Ovary (tissue), 3 donors: ENCODE measurements at regions not wholly inside any gene's neighbourhood (a gene's known extent, or its start where the extent isn't known, plus 50 kb on each side); places are given as distances from the start of the nearest gene placed in this dataset.

Experiments
- POLR2A ChIP-seq: fragments of 450-650 bp; IDR thresholded peaks from one replicate; pipeline ENCODE4 v1.6.1; 2017; ENCODE audit warnings: antibody characterized with exemption, mild to moderate bottlenecking, moderate library complexity
- TF ChIP-seq, protein P1 (sequence below), 3 donors: fragments of 450-650 bp in 2 of 3; fragments of 200-600 bp in 1 of 3; IDR thresholded peaks; one replicate each; pipeline versions ENCODE4 v1.5.1 to v1.8.0; 2016 to 2022; ENCODE audit warnings: antibody characterized with exemption in 3 of 3, mild to moderate bottlenecking in 1 of 3
- donor health status: DM: no; HTN: no; CAD: no.

DNA sequence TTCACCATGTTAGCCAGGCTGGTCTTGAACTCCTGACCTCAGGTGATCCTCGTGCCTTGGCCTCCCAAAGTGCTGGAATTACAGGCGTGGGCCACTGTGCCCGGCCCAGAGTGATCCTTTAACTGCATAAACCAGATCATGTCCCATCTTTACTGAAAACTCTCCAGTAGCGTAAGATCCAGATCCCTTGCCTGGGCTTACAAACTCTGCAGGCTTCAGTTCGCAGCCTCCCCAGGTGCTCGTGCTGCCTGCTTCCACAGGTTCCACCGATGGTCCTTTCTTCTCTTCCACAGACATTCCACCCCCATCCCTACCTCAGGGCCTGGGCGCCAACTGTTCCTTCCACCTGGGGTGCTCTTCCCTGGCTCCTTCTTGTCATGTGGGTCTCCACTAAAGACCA, 88.8 kb upstream of the SHANK2 start:
- no peak for TF ChIP-seq POLR2A
- TF ChIP-seq, protein P1, sequence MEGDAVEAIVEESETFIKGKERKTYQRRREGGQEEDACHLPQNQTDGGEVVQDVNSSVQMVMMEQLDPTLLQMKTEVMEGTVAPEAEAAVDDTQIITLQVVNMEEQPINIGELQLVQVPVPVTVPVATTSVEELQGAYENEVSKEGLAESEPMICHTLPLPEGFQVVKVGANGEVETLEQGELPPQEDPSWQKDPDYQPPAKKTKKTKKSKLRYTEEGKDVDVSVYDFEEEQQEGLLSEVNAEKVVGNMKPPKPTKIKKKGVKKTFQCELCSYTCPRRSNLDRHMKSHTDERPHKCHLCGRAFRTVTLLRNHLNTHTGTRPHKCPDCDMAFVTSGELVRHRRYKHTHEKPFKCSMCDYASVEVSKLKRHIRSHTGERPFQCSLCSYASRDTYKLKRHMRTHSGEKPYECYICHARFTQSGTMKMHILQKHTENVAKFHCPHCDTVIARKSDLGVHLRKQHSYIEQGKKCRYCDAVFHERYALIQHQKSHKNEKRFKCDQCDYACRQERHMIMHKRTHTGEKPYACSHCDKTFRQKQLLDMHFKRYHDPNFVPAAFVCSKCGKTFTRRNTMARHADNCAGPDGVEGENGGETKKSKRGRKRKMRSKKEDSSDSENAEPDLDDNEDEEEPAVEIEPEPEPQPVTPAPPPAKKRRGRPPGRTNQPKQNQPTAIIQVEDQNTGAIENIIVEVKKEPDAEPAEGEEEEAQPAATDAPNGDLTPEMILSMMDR (IDR thresholded peaks at IDR 0.05), result no peak
